KMS-11 (cell line): ENCODE measurements at regions not wholly inside any gene's neighbourhood (a gene's known extent, or its start where the extent isn't known, plus 50 kb on each side); places are given as distances from the start of the nearest gene placed in this dataset.

Experiments
- H2AFZ ChIP-seq: fragments of 200-600 bp; sonication (generic); 2 replicates; pipeline ENCODE4 v1.6.1; 2016; ENCODE audit warnings: antibody characterized with exemption, mixed run types, low read depth
- H3K27ac ChIP-seq: fragments of 200-600 bp; sonication (generic); 2 replicates; pipeline ENCODE4 v1.6.1; 2016; ENCODE audit warnings: mild to moderate bottlenecking, mixed run types
- H3K27me3 ChIP-seq: fragments of 200-600 bp; sonication (generic); 2 replicates; pipeline ENCODE4 v1.6.1; 2017; ENCODE audit warnings: mild to moderate bottlenecking, low read depth, mixed run types, moderate library complexity; ENCODE audit not compliant: insufficient read depth
- H3K36me3 ChIP-seq: fragments of 200-600 bp; sonication (generic); 2 replicates; pipeline ENCODE4 v1.6.1; 2017; ENCODE audit warnings: mild to moderate bottlenecking, mixed run types; ENCODE audit not compliant: insufficient read depth
- H3K4me1 ChIP-seq: fragments of 200-600 bp; sonication (generic); 2 replicates; pipeline ENCODE4 v1.6.1; 2016; ENCODE audit warnings: mild to moderate bottlenecking, low read depth, mixed run types; ENCODE audit not compliant: poor library complexity, severe bottlenecking
- H3K4me2 ChIP-seq: fragments of 200-600 bp; sonication (generic); 2 replicates; pipeline ENCODE4 v1.7.0; 2016; ENCODE audit warnings: mild to moderate bottlenecking, mixed run types
- H3K4me3 ChIP-seq: fragments of 200-600 bp; sonication (generic); IDR thresholded peaks from 2 replicates; pipeline ENCODE4 v1.6.1; 2017; ENCODE audit warnings: low read depth, low read length, mixed read lengths; ENCODE audit not compliant: insufficient read depth
- H3K79me2 ChIP-seq: fragments of 200-600 bp; sonication (generic); 2 replicates; pipeline ENCODE4 v1.6.1; 2016; ENCODE audit warnings: low read depth, mixed run types; ENCODE audit not compliant: insufficient read depth
- H3K9ac ChIP-seq: fragments of 200-600 bp; sonication (generic); 2 replicates; pipeline ENCODE4 v1.6.1; 2016; ENCODE audit warnings: mild to moderate bottlenecking, mixed run types
- H4K20me1 ChIP-seq: fragments of 200-600 bp; sonication (generic); 2 replicates; pipeline ENCODE4 v1.6.1; 2016; ENCODE audit warnings: mild to moderate bottlenecking, mixed run types; ENCODE audit not compliant: insufficient read depth
- CTCF ChIP-seq: fragments of 200-600 bp; sonication (generic); conservative IDR thresholded peaks from 2 replicates; pipeline ENCODE4 v1.6.1; 2017; ENCODE audit warnings: low read depth, mild to moderate bottlenecking, antibody characterized with exemption, low read length, moderate library complexity, mixed read lengths

- H3K27ac ChIP-seq: no peak overlapping the region
- no peaks in the 10 kb centered on the region for H3K27me3 ChIP-seq
- H2AFZ ChIP-seq: no peak overlapping the region
- no peak for TF ChIP-seq CTCF
- no peaks in the 10 kb centered on the region for H3K4me1 ChIP-seq
- no peaks in the 10 kb centered on the region for H3K36me3 ChIP-seq
- no peaks in the 10 kb centered on the region for H3K79me2 ChIP-seq
- H3K4me3 ChIP-seq: no peak overlapping the region
- H4K20me1 ChIP-seq: no peaks in the 10 kb centered on the region
- H3K4me2 ChIP-seq: no peak overlapping the region
- no peak overlapping the region for H3K9ac ChIP-seq
These were observed 357.4 kb downstream of the METTL4 start for GRCh38 chr18:2213905-2214304.

- Histone ChIP-seq H3K27me3 (no peaks in the 10 kb centered on the region), H3K4me1 (no peaks in the 10 kb centered on the region), H3K4me3 (no peak overlapping the region), H3K4me2 (no peak overlapping the region), H3K9ac (no peak overlapping the region), H3K79me2 (no peaks in the 10 kb centered on the region), H4K20me1 (no peaks in the 10 kb centered on the region), H2AFZ (no peak overlapping the region), H3K36me3 (no peaks in the 10 kb centered on the region), H3K27ac (no peak overlapping the region)
- TF ChIP-seq CTCF: no peak
These were observed 353.9 kb downstream of the METTL4 start for GRCh38 chr18:2217356-2217755.

- no peak overlapping the region for H3K9ac ChIP-seq
- H3K36me3 ChIP-seq: no peaks in the 10 kb centered on the region
- no peak overlapping the region for H3K27ac ChIP-seq
- H3K4me2 ChIP-seq: no peak overlapping the region
- H3K79me2 ChIP-seq: no peaks in the 10 kb centered on the region
- no peak overlapping the region for H3K4me3 ChIP-seq
- H2AFZ ChIP-seq: no peak overlapping the region
- no peak for TF ChIP-seq CTCF
- no peaks in the 10 kb centered on the region for H4K20me1 ChIP-seq
- H3K27me3 ChIP-seq: no peaks in the 10 kb centered on the region
- no peaks in the 10 kb centered on the region for H3K4me1 ChIP-seq
These were observed 353.2 kb downstream of the METTL4 start for GRCh38 chr18:2218101-2218500.

GRCh38 chr18:2219706-2220105 lies 351.6 kb downstream of the METTL4 start:
- Histone ChIP-seq H3K4me3 (no peak overlapping the region), H3K27me3 (no peaks in the 10 kb centered on the region), H3K36me3 (no peaks in the 10 kb centered on the region), H4K20me1 (no peaks in the 10 kb centered on the region), H2AFZ (no peak overlapping the region), H3K4me1 (no peaks in the 10 kb centered on the region), H3K79me2 (no peaks in the 10 kb centered on the region), H3K4me2 (no peak overlapping the region), H3K9ac (no peak overlapping the region), H3K27ac (no peak overlapping the region)
- TF ChIP-seq CTCF: no peak
